NOMO-1 treated with DMSO at 0.1 percent for 48 hours (cell line): ENCODE measurements at regions not wholly inside any gene's neighbourhood (a gene's known extent, or its start where the extent isn't known, plus 50 kb on each side); places are given as distances from the start of the nearest gene placed in this dataset.
"Not testable (repeated sequence)": the region's sequence is repeated elsewhere in the genome, so short reads cannot be mapped to it uniquely, and the experiment has no call there.

ENCODE experiments used
- DNase-seq: peaks from one replicate; lab custom pipeline; 2025; ENCODE audit not compliant: unreplicated experiment; lab: John Stamatoyannopoulos, UW

- DNase-seq: no peak
Observed at GRCh38 chr14:30064454-30064853, 136.8 kb upstream of the PRKD1 start.

- DNase-seq: no peak
Observed at GRCh38 chr14:30069536-30069935, 141.9 kb upstream of the PRKD1 start.

GRCh38 chr14:30072454-30072853 is 144.8 kb upstream of the PRKD1 start:
- not testable (repeated sequence) for DNase-seq

GRCh38 chr14:30077946-30078345 is 150.3 kb upstream of the PRKD1 start:
- no peak for DNase-seq

GRCh38 chr14:30078811-30079402 is 151.3 kb upstream of the PRKD1 start:
- no peak for DNase-seq

GRCh38 chr14:30082486-30082885 is 154.8 kb upstream of the PRKD1 start:
- no peak for DNase-seq

GRCh38 chr14:30084811-30085210 is 157.2 kb upstream of the PRKD1 start:
- no peak for DNase-seq

GRCh38 chr14:30085943-30086342 is 158.3 kb upstream of the PRKD1 start:
- DNase-seq: no peak

- no peak for DNase-seq
Observed at GRCh38 chr14:30088620-30089019, 161.0 kb upstream of the PRKD1 start.

GRCh38 chr14:30108975-30109700 is 181.5 kb upstream of the PRKD1 start:
- DNase-seq: no peak

- no peak for DNase-seq
Observed at GRCh38 chr14:30114051-30114450, 186.4 kb upstream of the PRKD1 start.

GRCh38 chr14:30115756-30116155 is 188.1 kb upstream of the PRKD1 start:
- no peak for DNase-seq

GRCh38 chr14:30118992-30119640 is 191.5 kb upstream of the PRKD1 start:
- no peak for DNase-seq

GRCh38 chr14:30125322-30125979 is 197.8 kb upstream of the PRKD1 start:
- DNase-seq: no peak

GRCh38 chr14:30129807-30130206 is 202.2 kb upstream of the PRKD1 start:
- DNase-seq: no peak

GRCh38 chr14:30131581-30132097 is 204.0 kb upstream of the PRKD1 start:
- DNase-seq: no peak

GRCh38 chr14:30132196-30132595 is 204.5 kb upstream of the PRKD1 start:
- no peak for DNase-seq

- DNase-seq: no peak
Observed at GRCh38 chr14:30134936-30135335, 207.3 kb upstream of the PRKD1 start.

- no peak for DNase-seq
Observed at GRCh38 chr14:30138567-30138966, 210.9 kb upstream of the PRKD1 start.

GRCh38 chr14:30142216-30142615 is 214.6 kb upstream of the PRKD1 start:
- DNase-seq: no peak

- DNase-seq: no peak
Observed at GRCh38 chr14:30143627-30144026, 216.0 kb upstream of the PRKD1 start.

- no peak for DNase-seq
Observed at GRCh38 chr14:30153717-30154116, 226.1 kb upstream of the PRKD1 start.
